Ectodermal cell (in vitro differentiated cells): ENCODE measurements at regions not wholly inside any gene's neighbourhood (a gene's known extent, or its start where the extent isn't known, plus 50 kb on each side); places are given as distances from the start of the nearest gene placed in this dataset.
"Not testable (repeated sequence)": the region's sequence is repeated elsewhere in the genome, so short reads cannot be mapped to it uniquely, and the experiment has no call there.

Experiments used
- H3K27ac ChIP-seq: 2 replicates; pipeline ENCODE4 v1.7.0; 2013; ENCODE audit warnings: mild to moderate bottlenecking, low read depth, low read length; ENCODE audit not compliant: insufficient read depth, poor library complexity, severe bottlenecking
- H3K27me3 ChIP-seq: 2 replicates; pipeline ENCODE4 v1.7.0; 2013; ENCODE audit warnings: mild to moderate bottlenecking, low read length; ENCODE audit not compliant: insufficient read depth, control insufficient read depth, poor library complexity, severe bottlenecking
- H3K36me3 ChIP-seq: one replicate; pipeline ENCODE4 v1.7.0; 2013; ENCODE audit warnings: low read length; ENCODE audit not compliant: control insufficient read depth, insufficient read depth
- H3K4me1 ChIP-seq: one replicate; pipeline ENCODE4 v1.7.0; 2013; ENCODE audit warnings: low read length; ENCODE audit not compliant: control insufficient read depth, insufficient read depth
- H3K4me3 ChIP-seq: 2 replicates; pipeline ENCODE4 v1.7.0; 2013; ENCODE audit warnings: low read depth, low read length, control low read depth; ENCODE audit not compliant: insufficient read depth
- H3K9me3 ChIP-seq: 2 replicates; pipeline ENCODE4 v1.7.0; 2013; ENCODE audit warnings: mild to moderate bottlenecking, low read length, moderate library complexity; ENCODE audit not compliant: control insufficient read depth
- WGBS, 2 experiments: methylation state at CpG; one replicate each; pipeline ENCODE4 v1.1.7; 2013; ENCODE audit warnings: missing lambda C conversion rate in 2 of 2; 5-methylcytosine and 5-hydroxymethylcytosine counted together

- Histone ChIP-seq H3K4me1 (no peaks in the 10 kb centered on the region), H3K36me3 (no peaks in the 10 kb centered on the region), H3K4me3 (no peak overlapping the region), H3K27me3 (no peaks in the 10 kb centered on the region), H3K27ac (no peak overlapping the region), H3K9me3 (no peaks in the 10 kb centered on the region)
- WGBS, 2 experiments, result 92 to 100% methylated on average over 1 of the region's 1 CpG
Observed at GRCh38 chr2:45105050-45105582, 95.9 kb upstream of the SIX2 start.

GRCh38 chr2:45104429-45104828 is 95.2 kb upstream of the SIX2 start:
- Histone ChIP-seq H3K27ac (no peak overlapping the region), H3K4me3 (no peak overlapping the region), H3K4me1 (no peaks in the 10 kb centered on the region), H3K27me3 (no peaks in the 10 kb centered on the region), H3K36me3 (no peaks in the 10 kb centered on the region), H3K9me3 (no peaks in the 10 kb centered on the region)
- WGBS, 2 experiments, result 90 to 91% methylated on average over 3 of the region's 3 CpGs

GRCh38 chr2:45103351-45104345 is 94.4 kb upstream of the SIX2 start:
- Histone ChIP-seq H3K4me3 (no peak overlapping the region), H3K27ac (no peak overlapping the region), H3K9me3 (no peaks in the 10 kb centered on the region), H3K36me3 (no peaks in the 10 kb centered on the region), H3K27me3 (no peaks in the 10 kb centered on the region), H3K4me1 (no peaks in the 10 kb centered on the region)
- 91 to 92% methylated on average over 5 to 7 of the region's 8 CpGs for WGBS, 2 experiments

- H3K36me3 ChIP-seq, result no peaks in the 10 kb centered on the region
Observed at GRCh38 chr2:45102579-45103117, 93.4 kb upstream of the SIX2 start.

GRCh38 chr2:45102141-45102540 is 92.9 kb upstream of the SIX2 start:
- Histone ChIP-seq H3K4me1 (no peaks in the 10 kb centered on the region), H3K4me3 (no peak overlapping the region), H3K36me3 (no peaks in the 10 kb centered on the region), H3K9me3 (no peaks in the 10 kb centered on the region), H3K27ac (no peak overlapping the region), H3K27me3 (no peaks in the 10 kb centered on the region)
- WGBS, 2 experiments, result no CpG with 5 or more reads among the region's 1 CpG

More at GRCh38 chr2:45102579-45103117, 93.4 kb upstream of the SIX2 start:
- H3K27me3 ChIP-seq, result no peaks in the 10 kb centered on the region
- WGBS, 2 experiments, result 90 to 91% methylated on average over 3 of the region's 3 CpGs
- H3K27ac ChIP-seq, result no peak overlapping the region
- no peaks in the 10 kb centered on the region for H3K9me3 ChIP-seq
- no peak overlapping the region for H3K4me3 ChIP-seq
- H3K4me1 ChIP-seq, result no peaks in the 10 kb centered on the region

- no peak overlapping the region for H3K27ac ChIP-seq
- no peaks in the 10 kb centered on the region for H3K27me3 ChIP-seq
- H3K4me1 ChIP-seq, result no peaks in the 10 kb centered on the region
- WGBS, 2 experiments, result 93 to 94% methylated on average over 5 of the region's 6 CpGs
- H3K4me3 ChIP-seq, result no peak overlapping the region
- H3K36me3 ChIP-seq, result no peaks in the 10 kb centered on the region
- H3K9me3 ChIP-seq, result no peaks in the 10 kb centered on the region
Observed at GRCh38 chr2:45096996-45097395, 87.7 kb upstream of the SIX2 start.

GRCh38 chr2:45096038-45096437 is 86.8 kb upstream of the SIX2 start:
- H3K36me3 ChIP-seq, H3K27me3 ChIP-seq, H3K4me1 ChIP-seq, H3K9me3 ChIP-seq, H3K4me3 ChIP-seq, H3K27ac ChIP-seq: not testable (repeated sequence)
- 92 to 96% methylated on average over 10 of the region's 10 CpGs for WGBS, 2 experiments

- Histone ChIP-seq H3K27me3 (no peaks in the 10 kb centered on the region), H3K4me3 (no peak overlapping the region), H3K36me3 (no peaks in the 10 kb centered on the region), H3K9me3 (no peaks in the 10 kb centered on the region), H3K4me1 (no peaks in the 10 kb centered on the region), H3K27ac (no peak overlapping the region)
- 83 to 87% methylated on average over 5 to 6 of the region's 6 CpGs for WGBS, 2 experiments
Observed at GRCh38 chr2:45093663-45094062, 84.4 kb upstream of the SIX2 start.

- Histone ChIP-seq H3K27ac (no peak overlapping the region), H3K36me3 (no peaks in the 10 kb centered on the region), H3K9me3 (no peaks in the 10 kb centered on the region), H3K27me3 (no peaks in the 10 kb centered on the region), H3K4me1 (no peaks in the 10 kb centered on the region), H3K4me3 (no peak overlapping the region)
- 92 to 95% methylated on average over 5 of the region's 5 CpGs for WGBS, 2 experiments
Observed at GRCh38 chr2:45093181-45093580, 83.9 kb upstream of the SIX2 start.

- 91 to 94% methylated on average over 11 to 12 of the region's 12 CpGs for WGBS, 2 experiments
- Histone ChIP-seq H3K9me3 (no peaks in the 10 kb centered on the region), H3K4me1 (no peaks in the 10 kb centered on the region), H3K36me3 (no peaks in the 10 kb centered on the region), H3K27me3 (no peaks in the 10 kb centered on the region), H3K27ac (no peak overlapping the region), H3K4me3 (no peak overlapping the region)
Observed at GRCh38 chr2:45089554-45090261, 80.5 kb upstream of the SIX2 start.
